A549 (cell line): ENCODE measurements at regions not wholly inside any gene's neighbourhood (a gene's known extent, or its start where the extent isn't known, plus 50 kb on each side); places are given as distances from the start of the nearest gene placed in this dataset.

ENCODE experiments used
- ATAC-seq, 2 experiments: fragments of 200-7000 bp in 1 of 2; fragments of >200 bp in 1 of 2; cut with Nextera tagmentation in 1 of 2; cut with Tn5 transposase in 1 of 2; 3 replicates each; pipeline versions ENCODE4 v1.8.0 to v1.9.1; 2018 to 2020; ENCODE audit warnings: mild to moderate bottlenecking in 1 of 2, moderate library complexity in 1 of 2
- CTCF ChIA-PET: fragments of 300-600 bp; sonication (Branson Sonifier 250); formaldehyde crosslinking; extraction: SDS; loops from one replicate; lab custom pipeline; 2021; ENCODE audit warnings: antibody characterized with exemption, inconsistent platforms; lab: Yijun Ruan, JAX
- POLR2A ChIA-PET: fragments of 350-600 bp; formaldehyde crosslinking; extraction: SDS; loops from one replicate; lab custom pipeline; 2021; ENCODE audit warnings: antibody characterized with exemption, inconsistent platforms; lab: Yijun Ruan, JAX
- DNase-seq, 2 experiments: peaks; one replicate each; pipeline versions ENCODE4 v3.0.0 to v3.0.0-alpha.2; 2011 to 2016; ENCODE audit warnings: low read depth in 1 of 2, low spot score in 1 of 2
- FAIRE-seq: peaks from 2 replicates; lab custom pipeline; 2011; peaks lifted over from hg19 to GRCh38; lab: Jason Lieb, UNC
- H3K27ac ChIP-seq, 2 experiments: fragments of >200 bp; sonication (Bioruptor Twin); formaldehyde crosslinking; 3 replicates each; pipeline ENCODE4 v1.5.1; 2016 to 2017
- H3K4me1 ChIP-seq: fragments of >200 bp; sonication (Bioruptor Twin); formaldehyde crosslinking; 3 replicates; pipeline ENCODE4 v1.6.1; 2016
- H3K4me2 ChIP-seq: fragments of >200 bp; sonication (Bioruptor Twin); formaldehyde crosslinking; 3 replicates; pipeline ENCODE4 v1.6.1; 2016
- H3K4me3 ChIP-seq: fragments of >200 bp; sonication (Bioruptor Twin); formaldehyde crosslinking; 3 replicates; pipeline ENCODE4 v1.5.1; 2016
- H3K9me3 ChIP-seq: fragments of >200 bp; sonication (Bioruptor Twin); formaldehyde crosslinking; 3 replicates; pipeline ENCODE4 v1.6.1; 2016
- BCL3 ChIP-seq: fragments of >200 bp; sonication (Bioruptor Twin); formaldehyde crosslinking; IDR thresholded peaks from 3 replicates; pipeline ENCODE4 v1.6.1; 2016
- BHLHE40 ChIP-seq: IDR thresholded peaks from 2 replicates; pipeline ENCODE4 v1.6.1; 2012; ENCODE audit warnings: low read depth, low read length, inconsistent platforms
- CBX2 ChIP-seq: fragments of 200-600 bp; sonication (generic); IDR thresholded peaks from 2 replicates; pipeline ENCODE4 v1.6.1; 2016; ENCODE audit warnings: low read depth, mild to moderate bottlenecking, borderline replicate concordance
- CHD4 ChIP-seq: fragments of 200-600 bp; sonication (generic); IDR thresholded peaks from 2 replicates; pipeline ENCODE4 v1.6.1; 2016; ENCODE audit warnings: antibody characterized with exemption, mild to moderate bottlenecking, borderline replicate concordance
- EHF ChIP-seq: fragments of 250-450 bp; sonication (Bioruptor Pico); IDR thresholded peaks from 2 replicates; pipeline ENCODE4 v1.5.0; 2020; ENCODE audit warnings: mild to moderate bottlenecking
- EHMT2 ChIP-seq: fragments of 200-600 bp; sonication (generic); IDR thresholded peaks from 2 replicates; pipeline ENCODE4 v1.6.1; 2016; ENCODE audit warnings: antibody characterized with exemption, low read depth, mild to moderate bottlenecking, moderate library complexity
- ESRRA ChIP-seq: fragments of 150-350 bp; IDR thresholded peaks from 2 replicates; pipeline ENCODE4 v1.6.1; 2014; ENCODE audit warnings: mild to moderate bottlenecking, low read length, borderline replicate concordance
- FOSB ChIP-seq: fragments of 250-450 bp; sonication (Bioruptor Pico); IDR thresholded peaks from 2 replicates; pipeline ENCODE4 v1.5.0; 2020; ENCODE audit warnings: mild to moderate bottlenecking, moderate library complexity
- FOSL2 ChIP-seq, 2 experiments: fragments of 450-650 bp in 1 of 2; fragments of >200 bp in 1 of 2; sonication (Bioruptor Twin) in 1 of 2; formaldehyde crosslinking; IDR thresholded peaks; 2 replicates each; pipeline versions ENCODE4 v1.5.0 to v1.6.1; 2016 to 2020; ENCODE audit warnings: mild to moderate bottlenecking in 1 of 2, moderate library complexity in 1 of 2
- FOXS1 ChIP-seq: fragments of 250-450 bp; sonication (Bioruptor Pico); IDR thresholded peaks from 2 replicates; pipeline ENCODE4 v1.5.0; 2020; ENCODE audit warnings: mild to moderate bottlenecking, moderate library complexity
- HDAC2 ChIP-seq: fragments of 200-600 bp; sonication (generic); IDR thresholded peaks from 2 replicates; pipeline ENCODE4 v1.6.1; 2016
- HES2 ChIP-seq: fragments of >200 bp; sonication (Bioruptor Twin); formaldehyde crosslinking; IDR thresholded peaks from 2 replicates; pipeline ENCODE4 v1.6.1; 2016
- HEYL ChIP-seq: fragments of 250-450 bp; sonication (Bioruptor Pico); IDR thresholded peaks from 2 replicates; pipeline ENCODE4 v1.8.0; 2021; ENCODE audit warnings: mild to moderate bottlenecking, moderate library complexity
- HOXB5 ChIP-seq: fragments of 250-450 bp; sonication (Bioruptor Pico); IDR thresholded peaks from 2 replicates; pipeline ENCODE4 v1.5.0; 2020; ENCODE audit warnings: mild to moderate bottlenecking, moderate library complexity
- KDM1A ChIP-seq: fragments of 200-600 bp; sonication (generic); IDR thresholded peaks from 2 replicates; pipeline ENCODE4 v1.6.1; 2016; ENCODE audit warnings: low read depth, mild to moderate bottlenecking
- MAFK ChIP-seq: fragments of 450-650 bp; IDR thresholded peaks from 2 replicates; pipeline ENCODE4 v1.6.1; 2014; ENCODE audit not compliant: partially characterized antibody
- MAZ ChIP-seq: fragments of 150-350 bp; IDR thresholded peaks from 2 replicates; pipeline ENCODE4 v1.6.1; 2014; ENCODE audit warnings: antibody characterized with exemption, low read depth, low read length, borderline replicate concordance
- NFE2L2 ChIP-seq: fragments of 150-350 bp; conservative IDR thresholded peaks from 2 replicates; pipeline ENCODE4 v1.6.1; 2014; ENCODE audit warnings: low read length
- NR3C1 ChIP-seq: fragments of >200 bp; sonication (Bioruptor Twin); formaldehyde crosslinking; IDR thresholded peaks from 3 replicates; pipeline ENCODE4 v1.6.1; 2017
- POLR2AphosphoS2 ChIP-seq: conservative IDR thresholded peaks from 2 replicates; pipeline ENCODE4 v1.6.1; 2012; ENCODE audit warnings: low read length, improper control_type of control experiment, inconsistent platforms
- RNF2 ChIP-seq: fragments of 200-600 bp; sonication (generic); IDR thresholded peaks from 2 replicates; pipeline ENCODE4 v1.6.1; 2016; ENCODE audit warnings: low read depth, mild to moderate bottlenecking, antibody characterized with exemption, moderate library complexity, borderline replicate concordance
- SMC3 ChIP-seq: fragments of >200 bp; sonication (Bioruptor Twin); formaldehyde crosslinking; IDR thresholded peaks from 3 replicates; pipeline ENCODE4 v1.6.1; 2018; ENCODE audit warnings: inconsistent platforms
- SREBF2 ChIP-seq: fragments of 450-650 bp; IDR thresholded peaks from 2 replicates; pipeline ENCODE4 v1.6.1; 2014; ENCODE audit warnings: mild to moderate bottlenecking, moderate library complexity
- TFCP2L1 ChIP-seq: fragments of 250-450 bp; sonication (Bioruptor Pico); IDR thresholded peaks from 2 replicates; pipeline ENCODE4 v1.5.0; 2021; ENCODE audit warnings: mild to moderate bottlenecking
- ZC3H11A ChIP-seq: fragments of 450-650 bp; IDR thresholded peaks from 2 replicates; pipeline ENCODE4 v1.6.1; 2014; ENCODE audit warnings: antibody characterized with exemption, mild to moderate bottlenecking
- ZFP36 ChIP-seq: fragments of 450-650 bp; IDR thresholded peaks from 2 replicates; pipeline ENCODE4 v1.6.1; 2014; ENCODE audit warnings: borderline replicate concordance; ENCODE audit not compliant: partially characterized antibody
- ZNF302 ChIP-seq: fragments of 250-450 bp; sonication (Bioruptor Pico); IDR thresholded peaks from 2 replicates; pipeline ENCODE4 v1.9.0; 2021; ENCODE audit warnings: inconsistent platforms, mild to moderate bottlenecking, moderate library complexity
- WGBS: methylation state at CpG from one replicate; pipeline ENCODE4 v1.1.6; 2017; ENCODE audit errors: missing lambda C conversion rate; 5-methylcytosine and 5-hydroxymethylcytosine counted together
- TF ChIP-seq, protein P1 (sequence below): IDR thresholded peaks from 2 replicates; pipeline ENCODE4 v1.6.1; 2012; ENCODE audit warnings: low read depth, borderline replicate concordance
- TF ChIP-seq, protein P2 (sequence below): fragments of 250-450 bp; sonication (Bioruptor Pico); IDR thresholded peaks from 2 replicates; pipeline ENCODE4 v1.5.0; 2021; ENCODE audit warnings: mild to moderate bottlenecking, moderate library complexity, borderline replicate concordance
- TF ChIP-seq, protein P3 (sequence below): IDR thresholded peaks from 2 replicates; pipeline ENCODE4 v1.6.1; 2012

- ATAC-seq (peak in 1 of 2 experiments; percentile 44; a peak in 3 of 6 replicates), FAIRE-seq (no peak)
- Histone ChIP-seq H3K9me3 (peaks cover 5% of the 10 kb centered on the region; the same call in 1 of the 3 replicates), H3K4me3 (no peak overlapping the region), H3K27ac (peak overlapping the region; percentile 46 to 66), H3K4me1 (peaks cover 10% of the 10 kb centered on the region; the same call in 1 of the 3 replicates)
- CTCF ChIA-PET = no interaction called here
- 2% methylated on average over 1 of the region's 1 CpG for WGBS
- TF ChIP-seq SREBF2 (no peak), NR3C1 (no peak), POLR2AphosphoS2 (no peak), HDAC2 (no peak), FOSL2 (IDR thresholded peaks at IDR 0.05) (no peak), FOSL2 (CRISPR knock-in tag; IDR thresholded peaks at IDR 0.05) (peak; percentile 37; the same call in 1 of the 2 replicates), RNF2 (no peak), MAZ (no peak), ZNF302 (CRISPR knock-in tag) (no peak), SMC3 (no peak), NFE2L2 (peak; percentile 90), ESRRA (no peak), EHF (CRISPR knock-in tag) (no peak), EHMT2 (no peak), ZFP36 (no peak), CHD4 (no peak), HEYL (CRISPR knock-in tag) (no peak), KDM1A (no peak), HES2 (no peak), FOXS1 (CRISPR knock-in tag) (no peak), MAFK (peak; percentile 97), CBX2 (no peak)
- TF ChIP-seq, protein P1, sequence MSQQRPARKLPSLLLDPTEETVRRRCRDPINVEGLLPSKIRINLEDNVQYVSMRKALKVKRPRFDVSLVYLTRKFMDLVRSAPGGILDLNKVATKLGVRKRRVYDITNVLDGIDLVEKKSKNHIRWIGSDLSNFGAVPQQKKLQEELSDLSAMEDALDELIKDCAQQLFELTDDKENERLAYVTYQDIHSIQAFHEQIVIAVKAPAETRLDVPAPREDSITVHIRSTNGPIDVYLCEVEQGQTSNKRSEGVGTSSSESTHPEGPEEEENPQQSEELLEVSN = no peak
- TF ChIP-seq, protein P2, sequence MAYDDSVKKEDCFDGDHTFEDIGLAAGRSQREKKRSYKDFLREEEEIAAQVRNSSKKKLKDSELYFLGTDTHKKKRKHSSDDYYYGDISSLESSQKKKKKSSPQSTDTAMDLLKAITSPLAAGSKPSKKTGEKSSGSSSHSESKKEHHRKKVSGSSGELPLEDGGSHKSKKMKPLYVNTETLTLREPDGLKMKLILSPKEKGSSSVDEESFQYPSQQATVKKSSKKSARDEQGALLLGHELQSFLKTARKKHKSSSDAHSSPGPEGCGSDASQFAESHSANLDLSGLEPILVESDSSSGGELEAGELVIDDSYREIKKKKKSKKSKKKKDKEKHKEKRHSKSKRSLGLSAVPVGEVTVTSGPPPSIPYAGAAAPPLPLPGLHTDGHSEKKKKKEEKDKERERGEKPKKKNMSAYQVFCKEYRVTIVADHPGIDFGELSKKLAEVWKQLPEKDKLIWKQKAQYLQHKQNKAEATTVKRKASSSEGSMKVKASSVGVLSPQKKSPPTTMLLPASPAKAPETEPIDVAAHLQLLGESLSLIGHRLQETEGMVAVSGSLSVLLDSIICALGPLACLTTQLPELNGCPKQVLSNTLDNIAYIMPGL (CRISPR knock-in tag) = no peak
- TF ChIP-seq, protein P3, sequence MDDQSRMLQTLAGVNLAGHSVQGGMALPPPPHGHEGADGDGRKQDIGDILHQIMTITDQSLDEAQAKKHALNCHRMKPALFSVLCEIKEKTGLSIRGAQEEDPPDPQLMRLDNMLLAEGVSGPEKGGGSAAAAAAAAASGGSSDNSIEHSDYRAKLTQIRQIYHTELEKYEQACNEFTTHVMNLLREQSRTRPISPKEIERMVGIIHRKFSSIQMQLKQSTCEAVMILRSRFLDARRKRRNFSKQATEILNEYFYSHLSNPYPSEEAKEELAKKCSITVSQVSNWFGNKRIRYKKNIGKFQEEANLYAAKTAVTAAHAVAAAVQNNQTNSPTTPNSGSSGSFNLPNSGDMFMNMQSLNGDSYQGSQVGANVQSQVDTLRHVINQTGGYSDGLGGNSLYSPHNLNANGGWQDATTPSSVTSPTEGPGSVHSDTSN = no peak
- TF ChIP-seq, all 56 proteins: peak for 3
- POLR2A ChIA-PET = no interaction called here
- H3K4me2 ChIP-seq = peak overlapping the region; percentile 20; the same call in 2 of the 3 replicates
- DNase-seq = peak in 1 of 2 experiments; percentile 55
These were observed 353.8 kb upstream of the FAR2 start for GRCh38 chr12:28795311-28795710.

GRCh38 chr12:28799348-28799747 lies 349.7 kb upstream of the FAR2 start:
- ChIA-PET CTCF (no interaction called here), POLR2A (no interaction called here)
- 86% methylated on average over 1 of the region's 1 CpG for WGBS
- no peak overlapping the region for H3K4me2 ChIP-seq
- H3K4me3 ChIP-seq = no peak overlapping the region
- no peak for ATAC-seq
- no peak for FAIRE-seq
- peaks cover 5% of the 10 kb centered on the region; the same call in 2 of the 3 replicates for H3K9me3 ChIP-seq
- DNase-seq = no peak
- H3K27ac ChIP-seq = no peak overlapping the region
- TF ChIP-seq SREBF2 = no peak
- no peak for TF ChIP-seq ZNF302 (CRISPR knock-in tag)
- TF ChIP-seq HOXB5 (CRISPR knock-in tag) = no peak
- no peak for TF ChIP-seq TFCP2L1
- no peak for TF ChIP-seq NFE2L2
- no peak for TF ChIP-seq BCL3
- TF ChIP-seq, protein P3 = no peak
- no peak for TF ChIP-seq FOSB
- no peak for TF ChIP-seq ZC3H11A
- TF ChIP-seq BHLHE40 = no peak
- H3K4me1 ChIP-seq = peaks cover 10% of the 10 kb centered on the region; the same call in 1 of the 3 replicates
